B cell (primary cell): ENCODE measurements at regions not wholly inside any gene's neighbourhood (a gene's known extent, or its start where the extent isn't known, plus 50 kb on each side); places are given as distances from the start of the nearest gene placed in this dataset.

ENCODE experiments used
- EZH2 ChIP-seq: IDR thresholded peaks from 2 replicates; pipeline ENCODE4 v1.6.1; 2012; ENCODE audit warnings: borderline replicate concordance, low read depth, mild to moderate bottlenecking, moderate library complexity, low read length; ENCODE audit not compliant: insufficient read depth, poor library complexity, severe bottlenecking
- TF ChIP-seq, protein P1 (sequence below): fragments of 200-600 bp; IDR thresholded peaks from one replicate; pipeline ENCODE4 v1.8.0; 2022; ENCODE audit warnings: antibody characterized with exemption, mild to moderate bottlenecking

DNA sequence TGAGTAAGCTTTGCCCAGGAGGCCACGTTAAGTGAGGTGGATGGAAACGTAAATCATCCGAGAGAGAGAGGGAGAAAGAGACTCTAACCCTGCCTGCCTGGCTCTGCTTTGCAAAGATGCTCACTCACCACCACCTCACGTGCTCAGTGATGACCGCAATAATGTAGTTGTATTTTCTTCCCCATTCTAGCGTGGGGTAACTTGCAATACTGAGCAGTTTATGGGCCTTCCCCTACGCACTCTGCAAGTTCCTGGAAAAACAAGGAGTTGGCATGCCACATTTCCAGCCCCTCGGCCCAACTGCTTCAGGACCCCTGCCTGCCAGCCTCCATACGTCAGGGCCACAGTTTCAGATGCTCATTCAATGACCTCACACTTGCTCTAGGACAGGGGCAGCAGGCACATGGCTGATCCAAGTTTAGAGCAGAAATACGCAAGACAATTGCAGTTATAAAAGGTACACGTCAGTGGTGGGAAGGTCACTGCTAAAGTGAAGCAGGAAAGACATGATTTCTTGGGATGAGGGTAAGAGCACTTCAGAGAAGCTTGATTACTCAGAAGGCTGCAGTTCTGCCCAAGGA lies 112.5 kb upstream of the RAB4A start:
- no peak for TF ChIP-seq EZH2
- TF ChIP-seq, protein P1, sequence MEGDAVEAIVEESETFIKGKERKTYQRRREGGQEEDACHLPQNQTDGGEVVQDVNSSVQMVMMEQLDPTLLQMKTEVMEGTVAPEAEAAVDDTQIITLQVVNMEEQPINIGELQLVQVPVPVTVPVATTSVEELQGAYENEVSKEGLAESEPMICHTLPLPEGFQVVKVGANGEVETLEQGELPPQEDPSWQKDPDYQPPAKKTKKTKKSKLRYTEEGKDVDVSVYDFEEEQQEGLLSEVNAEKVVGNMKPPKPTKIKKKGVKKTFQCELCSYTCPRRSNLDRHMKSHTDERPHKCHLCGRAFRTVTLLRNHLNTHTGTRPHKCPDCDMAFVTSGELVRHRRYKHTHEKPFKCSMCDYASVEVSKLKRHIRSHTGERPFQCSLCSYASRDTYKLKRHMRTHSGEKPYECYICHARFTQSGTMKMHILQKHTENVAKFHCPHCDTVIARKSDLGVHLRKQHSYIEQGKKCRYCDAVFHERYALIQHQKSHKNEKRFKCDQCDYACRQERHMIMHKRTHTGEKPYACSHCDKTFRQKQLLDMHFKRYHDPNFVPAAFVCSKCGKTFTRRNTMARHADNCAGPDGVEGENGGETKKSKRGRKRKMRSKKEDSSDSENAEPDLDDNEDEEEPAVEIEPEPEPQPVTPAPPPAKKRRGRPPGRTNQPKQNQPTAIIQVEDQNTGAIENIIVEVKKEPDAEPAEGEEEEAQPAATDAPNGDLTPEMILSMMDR: no peak
